ENCODE measurements at regions not wholly inside any gene's neighbourhood (a gene's known extent, or its start where the extent isn't known, plus 50 kb on each side); places are given as distances from the start of the nearest gene placed in this dataset.
"Not testable (repeated sequence)": the region's sequence is repeated elsewhere in the genome, so short reads cannot be mapped to it uniquely, and the experiment has no call there.

DNA sequence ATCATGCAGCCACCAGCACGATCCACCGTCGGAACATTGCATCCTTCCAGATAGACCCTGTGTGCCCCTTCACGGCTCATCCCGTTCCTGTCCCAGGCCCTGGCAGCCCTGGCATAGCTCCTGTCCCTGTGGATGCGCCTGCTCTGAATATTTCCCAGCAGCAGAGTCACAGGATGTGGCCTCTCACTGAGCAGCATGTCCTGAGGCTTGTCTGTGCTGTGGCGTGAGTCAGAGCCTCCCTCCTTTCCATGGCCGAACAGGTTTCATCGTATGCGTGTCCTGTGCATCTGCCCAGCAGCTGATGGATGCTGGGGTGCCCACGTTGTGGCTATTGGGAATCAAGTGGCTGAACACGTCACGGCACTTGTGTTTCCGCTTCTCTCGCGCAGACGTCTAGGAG lies 4471.5 kb upstream of the TPTE start:
- H3K4me2 ChIP-seq (ENCODE audit: insufficient read depth in 1 of 2, low read depth in 2 of 2, low read length in 2 of 2); H3K23ac ChIP-seq (ENCODE audit: insufficient read length); H3K14ac ChIP-seq (ENCODE audit: insufficient read length); H2AFZ ChIP-seq (ENCODE audit: low read length); H2BK20ac ChIP-seq (ENCODE audit: low read length); H3K79me2 ChIP-seq (ENCODE audit: control insufficient read depth in 1 of 2, insufficient read depth in 2 of 2, low read length in 2 of 2); H3K4me3 ChIP-seq (ENCODE audit: extremely low read depth in 1 of 4, insufficient read depth in 2 of 4, low read depth in 3 of 4, low read length in 4 of 4); H2BK120ac ChIP-seq (replicated peaks; ENCODE audit: low read depth, low read length); H3K27me3 ChIP-seq (replicated peaks in 1 of 4; ENCODE audit: control insufficient read depth in 3 of 4, extremely low read depth in 1 of 4, insufficient read depth in 3 of 4, low read length in 3 of 4); H3K79me1 ChIP-seq (ENCODE audit: low read depth, low read length); H3K4ac ChIP-seq (replicated peaks; ENCODE audit: insufficient read length, low read depth, low read length); H3K23me2 ChIP-seq (ENCODE audit: low read depth, low read length); DNase-seq (ENCODE audit: low read depth in 1 of 2, low spot score in 2 of 2); H3K56ac ChIP-seq (replicated peaks; ENCODE audit: insufficient read length, low read depth, low read length); H3K9ac ChIP-seq (replicated peaks in 1 of 4; ENCODE audit: extremely low read depth in 1 of 4, low read depth in 3 of 4, low read length in 3 of 4); H3K36me3 ChIP-seq (ENCODE audit: control insufficient read depth in 2 of 4, insufficient read depth in 4 of 4, low read length in 3 of 4); H3K18ac ChIP-seq (ENCODE audit: extremely low read depth, low read length); POLR2A ChIA-PET (ENCODE audit: partially characterized antibody); H2BK12ac ChIP-seq (ENCODE audit: low read depth, low read length); H3K9me3 ChIP-seq (ENCODE audit: insufficient read depth in 2 of 2, low read depth in 1 of 2, low read length in 1 of 2); H3K27ac ChIP-seq (ENCODE audit: low read depth, low read length); CTCF ChIA-PET (ENCODE audit: partially characterized antibody); H2AK5ac ChIP-seq (ENCODE audit: low read depth, low read length); FAIRE-seq; H4K8ac ChIP-seq (ENCODE audit: extremely low read depth, insufficient read depth, low read length); H3K4me1 ChIP-seq (replicated peaks in 1 of 4; ENCODE audit: control insufficient read depth in 3 of 4, insufficient read depth in 4 of 4, low read length in 3 of 4); H2BK15ac ChIP-seq (ENCODE audit: low read length); H2BK5ac ChIP-seq (ENCODE audit: low read depth, low read length); H4K5ac ChIP-seq (ENCODE audit: insufficient read length, low read depth, low read length); H4K91ac ChIP-seq (replicated peaks; ENCODE audit: insufficient read length, low read length); H4K20me1 ChIP-seq (replicated peaks in 1 of 2; ENCODE audit: control insufficient read depth in 1 of 2, insufficient read depth in 2 of 2, low read length in 2 of 2): not testable (repeated sequence)
- no CpG with 5 or more reads among the region's 17 CpGs for WGBS, 2 experiments (ENCODE audit: extremely low coverage in 1 of 2, insufficient coverage in 1 of 2, insufficient read length in 1 of 2, insufficient replicate concordance in 2 of 2, low coverage in 1 of 2, low lambda C conversion rate in 2 of 2, missing lambda C conversion rate in 1 of 2)

GRCh38 chr21:6052109-6052508 lies 4469.3 kb upstream of the TPTE start:
- H4K91ac ChIP-seq (replicated peaks; ENCODE audit: insufficient read length, low read length); H3K18ac ChIP-seq (ENCODE audit: extremely low read depth, low read length); H2BK120ac ChIP-seq (replicated peaks; ENCODE audit: low read depth, low read length); H3K4me3 ChIP-seq (ENCODE audit: extremely low read depth in 1 of 4, insufficient read depth in 2 of 4, low read depth in 3 of 4, low read length in 4 of 4); H2AFZ ChIP-seq (ENCODE audit: low read length); H3K4me1 ChIP-seq (replicated peaks in 1 of 4; ENCODE audit: control insufficient read depth in 3 of 4, insufficient read depth in 4 of 4, low read length in 3 of 4); CTCF ChIA-PET (ENCODE audit: partially characterized antibody); H3K9me3 ChIP-seq (ENCODE audit: insufficient read depth in 2 of 2, low read depth in 1 of 2, low read length in 1 of 2); H3K36me3 ChIP-seq (ENCODE audit: control insufficient read depth in 2 of 4, insufficient read depth in 4 of 4, low read length in 3 of 4); H2BK5ac ChIP-seq (ENCODE audit: low read depth, low read length); H3K23ac ChIP-seq (ENCODE audit: insufficient read length); H3K79me2 ChIP-seq (ENCODE audit: control insufficient read depth in 1 of 2, insufficient read depth in 2 of 2, low read length in 2 of 2); H4K8ac ChIP-seq (ENCODE audit: extremely low read depth, insufficient read depth, low read length); H3K27me3 ChIP-seq (replicated peaks in 1 of 4; ENCODE audit: control insufficient read depth in 3 of 4, extremely low read depth in 1 of 4, insufficient read depth in 3 of 4, low read length in 3 of 4); H4K20me1 ChIP-seq (replicated peaks in 1 of 2; ENCODE audit: control insufficient read depth in 1 of 2, insufficient read depth in 2 of 2, low read length in 2 of 2); H2BK20ac ChIP-seq (ENCODE audit: low read length); H3K23me2 ChIP-seq (ENCODE audit: low read depth, low read length); POLR2A ChIA-PET (ENCODE audit: partially characterized antibody); H3K79me1 ChIP-seq (ENCODE audit: low read depth, low read length); DNase-seq (ENCODE audit: low read depth in 1 of 2, low spot score in 2 of 2); H3K4ac ChIP-seq (replicated peaks; ENCODE audit: insufficient read length, low read depth, low read length); H2BK15ac ChIP-seq (ENCODE audit: low read length); H2BK12ac ChIP-seq (ENCODE audit: low read depth, low read length); FAIRE-seq; H3K14ac ChIP-seq (ENCODE audit: insufficient read length); H3K9ac ChIP-seq (replicated peaks in 1 of 4; ENCODE audit: extremely low read depth in 1 of 4, low read depth in 3 of 4, low read length in 3 of 4); H3K4me2 ChIP-seq (ENCODE audit: insufficient read depth in 1 of 2, low read depth in 2 of 2, low read length in 2 of 2); H2AK5ac ChIP-seq (ENCODE audit: low read depth, low read length); H3K56ac ChIP-seq (replicated peaks; ENCODE audit: insufficient read length, low read depth, low read length); H3K27ac ChIP-seq (ENCODE audit: low read depth, low read length); H4K5ac ChIP-seq (ENCODE audit: insufficient read length, low read depth, low read length): not testable (repeated sequence)
- WGBS, 2 experiments (ENCODE audit: extremely low coverage in 1 of 2, insufficient coverage in 1 of 2, insufficient read length in 1 of 2, insufficient replicate concordance in 2 of 2, low coverage in 1 of 2, low lambda C conversion rate in 2 of 2, missing lambda C conversion rate in 1 of 2) = no CpG with 5 or more reads among the region's 5 CpGs

Measured in H1 (cell line).